Neural cell (in vitro differentiated cells): ENCODE measurements at regions not wholly inside any gene's neighbourhood (a gene's known extent, or its start where the extent isn't known, plus 50 kb on each side); places are given as distances from the start of the nearest gene placed in this dataset.

Experiments
- H2AFZ ChIP-seq: fragments of 200-600, 300-800 bp; sonication (generic), shearing (Covaris generic); 2 replicates; pipeline ENCODE4 v1.6.0; 2014; ENCODE audit warnings: low read depth, mild to moderate bottlenecking, antibody characterized with exemption, low read length, moderate library complexity
- H3F3A ChIP-seq: fragments of 200-600 bp; shearing (Covaris generic); 2 replicates; pipeline ENCODE4 v1.6.1; 2016; ENCODE audit warnings: mild to moderate bottlenecking, moderate library complexity, mixed read lengths, antibody characterized with exemption, low read length; ENCODE audit not compliant: insufficient read depth, poor library complexity, severe bottlenecking
- H3K27ac ChIP-seq: fragments of 200-600, 300-800 bp; sonication (generic), shearing (Covaris generic); 2 replicates; pipeline ENCODE4 v1.5.1; 2014; ENCODE audit warnings: mild to moderate bottlenecking, low read length, moderate library complexity
- H3K27me3 ChIP-seq: fragments of 300-800, 200-600 bp; sonication (generic), shearing (Covaris generic); 2 replicates; pipeline ENCODE4 v1.6.0; 2014; ENCODE audit warnings: mild to moderate bottlenecking, low read depth, low read length, moderate library complexity; ENCODE audit not compliant: insufficient read depth
- H3K36me3 ChIP-seq: fragments of 300-800, 200-600 bp; sonication (generic), shearing (Covaris generic); 2 replicates; pipeline ENCODE4 v1.5.1; 2014; ENCODE audit warnings: mild to moderate bottlenecking, antibody characterized with exemption, low read length, moderate library complexity; ENCODE audit not compliant: insufficient read depth
- H3K4me2 ChIP-seq: fragments of 300-800, 200-600 bp; sonication (generic), shearing (Covaris generic); 2 replicates; pipeline ENCODE4 v1.6.0; 2014; ENCODE audit warnings: mild to moderate bottlenecking, low read length
- H3K4me3 ChIP-seq: fragments of 300-800, 200-600 bp; sonication (generic), shearing (Covaris generic); 2 replicates; pipeline ENCODE4 v1.5.1; 2014; ENCODE audit warnings: mild to moderate bottlenecking, low read length, moderate library complexity
- H3K79me2 ChIP-seq: fragments of 200-600 bp; shearing (Covaris generic); replicated peaks from 2 replicates; pipeline ENCODE4 v1.6.0; 2014; ENCODE audit warnings: mild to moderate bottlenecking, low read length, moderate library complexity; ENCODE audit not compliant: insufficient read depth
- H3K9ac ChIP-seq: fragments of 300-800, 200-600 bp; sonication (generic), shearing (Covaris generic); 2 replicates; pipeline ENCODE4 v1.6.1; 2016; ENCODE audit warnings: mild to moderate bottlenecking, low read length, mixed read lengths
- H3K9me2 ChIP-seq: fragments of 200-600 bp; shearing (Covaris generic); 2 replicates; pipeline ENCODE4 v1.6.1; 2016; ENCODE audit warnings: mild to moderate bottlenecking, low read length, mixed read lengths; ENCODE audit not compliant: insufficient read depth
- H3K9me3 ChIP-seq: fragments of 200-600, 300-800 bp; sonication (generic), shearing (Covaris generic); 2 replicates; pipeline ENCODE4 v1.6.1; 2016; ENCODE audit warnings: mild to moderate bottlenecking, mixed run types, low read length, moderate library complexity, mixed read lengths
- H4K20me1 ChIP-seq: fragments of 200-600 bp; shearing (Covaris generic); 2 replicates; pipeline ENCODE4 v1.6.1; 2016; ENCODE audit warnings: mild to moderate bottlenecking, mixed run types; ENCODE audit not compliant: insufficient read depth
- EP300 ChIP-seq: fragments of 450-650 bp; conservative IDR thresholded peaks from 2 replicates; pipeline ENCODE4 v1.6.1; 2014; ENCODE audit warnings: antibody characterized with exemption, mild to moderate bottlenecking, moderate library complexity; ENCODE audit not compliant: poor library complexity, severe bottlenecking
- EZH2 ChIP-seq: fragments of 200-600, 300-800 bp; shearing (Covaris generic), sonication (generic); IDR thresholded peaks from 2 replicates; pipeline ENCODE4 v1.6.1; 2014; ENCODE audit warnings: antibody characterized with exemption, low read length, borderline replicate concordance, mild to moderate bottlenecking; ENCODE audit not compliant: insufficient read depth, poor library complexity, severe bottlenecking
- MXI1 ChIP-seq: fragments of 450-650 bp; conservative IDR thresholded peaks from 2 replicates; pipeline ENCODE4 v1.6.1; 2014; ENCODE audit warnings: antibody characterized with exemption, mild to moderate bottlenecking; ENCODE audit not compliant: poor library complexity, severe bottlenecking
- POLR2AphosphoS5 ChIP-seq: IDR thresholded peaks from 2 replicates; pipeline ENCODE4 v1.6.1; 2012
- RAD21 ChIP-seq: fragments of 450-650 bp; conservative IDR thresholded peaks from 2 replicates; pipeline ENCODE4 v1.6.1; 2014; ENCODE audit warnings: antibody characterized with exemption, mild to moderate bottlenecking, moderate library complexity
- REST ChIP-seq: IDR thresholded peaks from 2 replicates; pipeline ENCODE4 v1.6.1; 2012; ENCODE audit warnings: borderline replicate concordance
- SMC3 ChIP-seq: fragments of 450-650 bp; conservative IDR thresholded peaks from 2 replicates; pipeline ENCODE4 v1.6.1; 2014; ENCODE audit warnings: antibody characterized with exemption, mild to moderate bottlenecking, moderate library complexity; ENCODE audit not compliant: poor library complexity
- TAF1 ChIP-seq: IDR thresholded peaks from 2 replicates; pipeline ENCODE4 v1.6.1; 2012; ENCODE audit warnings: low read depth
- TF ChIP-seq, protein P1 (sequence below): fragments of 450-650 bp; IDR thresholded peaks from 2 replicates; pipeline ENCODE4 v1.5.1; 2014; ENCODE audit warnings: antibody characterized with exemption, mild to moderate bottlenecking, moderate library complexity; ENCODE audit not compliant: poor library complexity, severe bottlenecking

GRCh38 chr21:19731251-19731650 is 1267.0 kb upstream of the NCAM2 start:
- Histone ChIP-seq H3K4me3 (no peak overlapping the region), H3K4me2 (no peak overlapping the region), H3K27ac (no peak overlapping the region), H4K20me1 (no peaks in the 10 kb centered on the region), H3K9me3 (no peaks in the 10 kb centered on the region), H3K9ac (no peak overlapping the region), H3K9me2 (no peaks in the 10 kb centered on the region), H3K36me3 (no peaks in the 10 kb centered on the region), H2AFZ (no peak overlapping the region), H3F3A (no peaks in the 10 kb centered on the region), H3K27me3 (no peaks in the 10 kb centered on the region), H3K79me2 (no peaks in the 10 kb centered on the region)
- TF ChIP-seq MXI1 (no peak), TAF1 (no peak), REST (no peak), SMC3 (no peak), RAD21 (no peak), POLR2AphosphoS5 (no peak), EZH2 (no peak), EP300 (no peak)
- TF ChIP-seq, protein P1, sequence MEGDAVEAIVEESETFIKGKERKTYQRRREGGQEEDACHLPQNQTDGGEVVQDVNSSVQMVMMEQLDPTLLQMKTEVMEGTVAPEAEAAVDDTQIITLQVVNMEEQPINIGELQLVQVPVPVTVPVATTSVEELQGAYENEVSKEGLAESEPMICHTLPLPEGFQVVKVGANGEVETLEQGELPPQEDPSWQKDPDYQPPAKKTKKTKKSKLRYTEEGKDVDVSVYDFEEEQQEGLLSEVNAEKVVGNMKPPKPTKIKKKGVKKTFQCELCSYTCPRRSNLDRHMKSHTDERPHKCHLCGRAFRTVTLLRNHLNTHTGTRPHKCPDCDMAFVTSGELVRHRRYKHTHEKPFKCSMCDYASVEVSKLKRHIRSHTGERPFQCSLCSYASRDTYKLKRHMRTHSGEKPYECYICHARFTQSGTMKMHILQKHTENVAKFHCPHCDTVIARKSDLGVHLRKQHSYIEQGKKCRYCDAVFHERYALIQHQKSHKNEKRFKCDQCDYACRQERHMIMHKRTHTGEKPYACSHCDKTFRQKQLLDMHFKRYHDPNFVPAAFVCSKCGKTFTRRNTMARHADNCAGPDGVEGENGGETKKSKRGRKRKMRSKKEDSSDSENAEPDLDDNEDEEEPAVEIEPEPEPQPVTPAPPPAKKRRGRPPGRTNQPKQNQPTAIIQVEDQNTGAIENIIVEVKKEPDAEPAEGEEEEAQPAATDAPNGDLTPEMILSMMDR, result no peak

DNA sequence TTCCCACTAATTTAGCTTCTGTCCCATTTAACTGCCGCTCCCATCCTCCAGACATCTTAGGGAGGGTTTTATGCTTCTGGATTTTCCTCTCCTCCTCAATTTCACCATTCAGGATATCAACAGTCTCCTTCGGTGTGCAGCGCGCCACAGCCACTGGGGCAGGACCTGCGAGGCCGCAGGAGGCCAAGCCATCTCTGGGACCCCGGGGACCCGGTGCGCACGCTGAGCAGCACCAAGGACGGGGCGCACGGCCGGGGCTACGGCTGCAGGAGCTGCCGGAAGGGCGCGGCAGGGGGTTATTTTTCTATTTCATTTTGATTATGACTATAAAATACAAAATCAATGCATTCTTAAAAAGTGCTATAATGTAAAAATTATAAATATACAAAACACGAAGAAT is 1238.4 kb upstream of the NCAM2 start:
- no peak overlapping the region for H3K27ac ChIP-seq
- no peak overlapping the region for H2AFZ ChIP-seq
- no peak overlapping the region for H3K4me3 ChIP-seq
- no peaks in the 10 kb centered on the region for H3K9me3 ChIP-seq
- no peaks in the 10 kb centered on the region for H3K36me3 ChIP-seq
- no peaks in the 10 kb centered on the region for H3K9me2 ChIP-seq
- H3K27me3 ChIP-seq, result no peaks in the 10 kb centered on the region
- no peaks in the 10 kb centered on the region for H4K20me1 ChIP-seq
- no peak overlapping the region for H3K4me2 ChIP-seq
- TF ChIP-seq POLR2AphosphoS5 (no peak), RAD21 (no peak), MXI1 (no peak)
- no peak overlapping the region for H3K9ac ChIP-seq
- H3K79me2 ChIP-seq, result no peaks in the 10 kb centered on the region
- no peaks in the 10 kb centered on the region for H3F3A ChIP-seq

DNA sequence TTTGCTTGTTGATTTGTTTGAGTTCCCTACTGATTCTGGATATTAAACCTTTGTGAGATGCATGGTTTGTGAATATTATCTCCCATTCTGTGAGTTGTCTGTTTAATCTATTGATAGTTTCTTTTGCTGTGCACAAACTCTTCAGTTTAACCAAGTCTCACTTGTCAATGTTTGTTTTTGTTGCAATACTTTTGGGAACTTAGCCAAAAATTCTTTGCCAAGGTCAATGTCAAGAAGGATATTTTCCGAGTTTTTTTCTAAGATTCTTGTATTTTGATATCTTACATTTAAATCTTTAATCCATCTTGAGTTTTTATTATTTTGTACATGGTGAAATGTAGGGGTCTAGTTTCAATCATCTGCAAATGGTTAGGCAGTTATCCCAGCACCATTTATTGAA is 1230.7 kb upstream of the NCAM2 start:
- H3K4me3 ChIP-seq, result no peak overlapping the region
- H2AFZ ChIP-seq, result no peak overlapping the region
- no peaks in the 10 kb centered on the region for H3F3A ChIP-seq
- H3K9me3 ChIP-seq, result no peaks in the 10 kb centered on the region
- no peaks in the 10 kb centered on the region for H3K27me3 ChIP-seq
- TF ChIP-seq EZH2 (no peak), EP300 (no peak), RAD21 (no peak), REST (no peak), MXI1 (no peak), TAF1 (no peak), SMC3 (no peak), POLR2AphosphoS5 (no peak)
- TF ChIP-seq, protein P1, result no peak
- no peaks in the 10 kb centered on the region for H4K20me1 ChIP-seq
- no peaks in the 10 kb centered on the region for H3K36me3 ChIP-seq
- no peak overlapping the region for H3K9ac ChIP-seq
- H3K27ac ChIP-seq, result no peak overlapping the region
- H3K9me2 ChIP-seq, result no peaks in the 10 kb centered on the region
- H3K4me2 ChIP-seq, result no peak overlapping the region
- H3K79me2 ChIP-seq, result no peaks in the 10 kb centered on the region
